ENCODE measurements at regions not wholly inside any gene's neighbourhood (a gene's known extent, or its start where the extent isn't known, plus 50 kb on each side); places are given as distances from the start of the nearest gene placed in this dataset.

- H3K27me3 Mint-ChIP-seq (ENCODE audit: insufficient read depth) = peaks cover 3% of the 10 kb centered on the region
- no peaks in the 10 kb centered on the region for H3K27me3 ChIP-seq (ENCODE audit: control insufficient read depth, insufficient read depth, low read length, poor library complexity, severe bottlenecking)
- H3K4me1 ChIP-seq (ENCODE audit: control insufficient read depth, insufficient read depth, low read length) = peaks cover 11% of the 10 kb centered on the region
- 27 to 45% methylated on average over 6 to 20 of the region's 22 CpGs for WGBS, 2 experiments (ENCODE audit: insufficient coverage in 1 of 2, insufficient read length in 1 of 2)
- H3K9me3 ChIP-seq (ENCODE audit: control insufficient read depth, low read length) = no peaks in the 10 kb centered on the region
- no peak overlapping the region for H3K9ac ChIP-seq (ENCODE audit: extremely low read depth, low read length, poor library complexity, severe bottlenecking)
- no peak overlapping the region for H3K4me3 ChIP-seq (ENCODE audit: low read length)
- H3K27ac ChIP-seq (ENCODE audit: low read depth, low read length) = no peak overlapping the region
- peaks cover 32% of the 10 kb centered on the region for H3K4me1 Mint-ChIP-seq
- TF ChIP-seq CTCF (conservative IDR thresholded peaks at IDR 0.05) = no peak
- no peaks in the 10 kb centered on the region for H3K9me3 Mint-ChIP-seq
- no peaks in the 10 kb centered on the region for H3K36me3 Mint-ChIP-seq (ENCODE audit: low read depth)
- peak; percentile 92 for DNase-seq
- peak overlapping the region; percentile 27 for H3K4me3 Mint-ChIP-seq
- H3K27ac Mint-ChIP-seq = no peak overlapping the region
- H3K36me3 ChIP-seq (ENCODE audit: control insufficient read depth, insufficient read depth, low read length) = no peaks in the 10 kb centered on the region
These were observed 57.4 kb upstream of the ACOT11 start for GRCh38 chr1:54490361-54491248.

- H3K9ac ChIP-seq (ENCODE audit: extremely low read depth, low read length, poor library complexity, severe bottlenecking) = no peak overlapping the region
- TF ChIP-seq CTCF (conservative IDR thresholded peaks at IDR 0.05) = peak; percentile 1
- Mint-ChIP-seq H3K4me1 (peaks cover 38% of the 10 kb centered on the region), H3K4me3 (peak overlapping the region; percentile 65), H3K27ac (peak overlapping the region; percentile 67), H3K27me3 (ENCODE audit: insufficient read depth) (peaks cover 6% of the 10 kb centered on the region), H3K36me3 (ENCODE audit: low read depth) (no peaks in the 10 kb centered on the region), H3K9me3 (no peaks in the 10 kb centered on the region)
- no peaks in the 10 kb centered on the region for H3K9me3 ChIP-seq (ENCODE audit: control insufficient read depth, low read length)
- WGBS, 2 experiments (ENCODE audit: insufficient coverage in 1 of 2, insufficient read length in 1 of 2) = 40 to 49% methylated on average over 8 to 10 of the region's 10 CpGs
- no peaks in the 10 kb centered on the region for H3K36me3 ChIP-seq (ENCODE audit: control insufficient read depth, insufficient read depth, low read length)
- H3K27ac ChIP-seq (ENCODE audit: low read depth, low read length) = peak overlapping the region; percentile 100
- peaks cover 11% of the 10 kb centered on the region for H3K4me1 ChIP-seq (ENCODE audit: control insufficient read depth, insufficient read depth, low read length)
- no peaks in the 10 kb centered on the region for H3K27me3 ChIP-seq (ENCODE audit: control insufficient read depth, insufficient read depth, low read length, poor library complexity, severe bottlenecking)
- no peak for DNase-seq
- no peak overlapping the region for H3K4me3 ChIP-seq (ENCODE audit: low read length)
These were observed 58.3 kb upstream of the ACOT11 start for GRCh38 chr1:54489627-54490250.

GRCh38 chr1:54488779-54489626 is 59.0 kb upstream of the ACOT11 start:
- H3K4me1 Mint-ChIP-seq = peaks cover 38% of the 10 kb centered on the region

More at GRCh38 chr1:54488779-54489626, 59.0 kb upstream of the ACOT11 start:
- peak overlapping the region; percentile 65 for H3K4me3 Mint-ChIP-seq
- Histone ChIP-seq H3K4me1 (ENCODE audit: control insufficient read depth, insufficient read depth, low read length) (peaks cover 11% of the 10 kb centered on the region), H3K9ac (ENCODE audit: extremely low read depth, low read length, poor library complexity, severe bottlenecking) (peak overlapping the region; percentile 98), H3K27ac (ENCODE audit: low read depth, low read length) (peak overlapping the region; percentile 100), H3K36me3 (ENCODE audit: control insufficient read depth, insufficient read depth, low read length) (no peaks in the 10 kb centered on the region), H3K27me3 (ENCODE audit: control insufficient read depth, insufficient read depth, low read length, poor library complexity, severe bottlenecking) (no peaks in the 10 kb centered on the region), H3K9me3 (ENCODE audit: control insufficient read depth, low read length) (no peaks in the 10 kb centered on the region), H3K4me3 (ENCODE audit: low read length) (peak overlapping the region; percentile 86)
- peak overlapping the region; percentile 99 for H3K27ac Mint-ChIP-seq
- peak; percentile 99 for TF ChIP-seq CTCF (conservative IDR thresholded peaks at IDR 0.05)
- no peaks in the 10 kb centered on the region for H3K36me3 Mint-ChIP-seq (ENCODE audit: low read depth)
- 0 to 1% methylated on average over 6 to 51 of the region's 51 CpGs for WGBS, 2 experiments (ENCODE audit: insufficient coverage in 1 of 2, insufficient read length in 1 of 2)
- no peaks in the 10 kb centered on the region for H3K9me3 Mint-ChIP-seq
- H3K27me3 Mint-ChIP-seq (ENCODE audit: insufficient read depth) = peaks cover 11% of the 10 kb centered on the region
- DNase-seq = peak; percentile 96

Measured in endodermal cell (in vitro differentiated cells).